ENCODE measurements at regions not wholly inside any gene's neighbourhood (a gene's known extent, or its start where the extent isn't known, plus 50 kb on each side); places are given as distances from the start of the nearest gene placed in this dataset.

DNA sequence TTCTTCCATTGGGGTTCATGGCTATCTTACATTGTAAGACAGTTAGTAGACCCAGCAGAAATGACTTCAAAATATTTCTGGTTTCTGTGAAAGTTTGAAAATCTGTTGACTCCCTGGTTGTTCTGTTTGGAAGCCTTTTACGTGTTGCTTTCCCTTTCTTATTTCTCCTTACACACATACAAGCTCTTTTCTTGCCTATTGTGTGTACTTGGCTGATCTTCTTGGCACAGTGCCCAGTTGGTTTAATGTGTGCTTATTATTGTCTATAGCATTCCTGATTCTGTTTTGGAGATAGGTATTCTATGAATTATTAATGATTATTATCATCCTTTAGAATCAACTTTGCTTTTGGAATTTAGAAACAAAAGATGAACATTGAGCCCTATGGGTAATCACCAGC, 1995.0 kb downstream of the FOXD4L5 start:
- peak; percentile 41 for DNase-seq (ENCODE audit: extremely low read depth, low read depth, low spot score)
